CD4-positive, CD25-positive, alpha-beta regulatory T cell (primary cell): ENCODE measurements at regions not wholly inside any gene's neighbourhood (a gene's known extent, or its start where the extent isn't known, plus 50 kb on each side); places are given as distances from the start of the nearest gene placed in this dataset.

Source experiments
- ATAC-seq, 2 donors: fragments of 150-1000 bp; cut with Tn5 transposase; one replicate each; pipeline ENCODE4 v1.10.0; 2021; ENCODE audit warnings: low read depth in 2 of 2, moderate number of reproducible peaks in 2 of 2, moderate library complexity in 1 of 2
- DNase-seq, 3 donors: peaks; one replicate each; pipeline versions ENCODE4 v3.0.0 to v3.0.0-alpha.2; 2012 to 2022; ENCODE audit warnings: mixed read lengths in 1 of 3
- H3K27ac ChIP-seq: one replicate; pipeline ENCODE4 v1.7.0; 2013; ENCODE audit warnings: mild to moderate bottlenecking, low read length; ENCODE audit not compliant: insufficient read depth, poor library complexity, severe bottlenecking
- H3K27me3 ChIP-seq: one replicate; pipeline ENCODE4 v1.7.0; 2013; ENCODE audit warnings: low read length; ENCODE audit not compliant: control insufficient read depth, insufficient read depth
- H3K36me3 ChIP-seq: one replicate; pipeline ENCODE4 v1.7.0; 2013; ENCODE audit warnings: mild to moderate bottlenecking, low read length, moderate library complexity; ENCODE audit not compliant: control insufficient read depth, insufficient read depth
- H3K4me1 ChIP-seq: 2 replicates; pipeline ENCODE4 v1.7.0; 2013; ENCODE audit warnings: mild to moderate bottlenecking, low read length; ENCODE audit not compliant: insufficient read depth, control insufficient read depth, poor library complexity, severe bottlenecking
- H3K4me3 ChIP-seq: one replicate; pipeline ENCODE4 v1.7.0; 2013; ENCODE audit warnings: low read depth, mild to moderate bottlenecking, low read length, moderate library complexity
- H3K9me3 ChIP-seq, 2 experiments: 1 replicate in 1 of 2; 2 replicates in 1 of 2; pipeline ENCODE4 v1.7.0; 2013; ENCODE audit warnings: low read length in 2 of 2, mild to moderate bottlenecking in 1 of 2, moderate library complexity in 1 of 2; ENCODE audit not compliant: control insufficient read depth in 2 of 2
- H3K27ac Mint-ChIP-seq, 3 donors: one replicate each; pipeline ENCODE4 v1.8.0; 2020 to 2022; ENCODE audit warnings: mild to moderate bottlenecking in 3 of 3, mixed read lengths in 3 of 3, moderate library complexity in 2 of 3
- H3K27me3 Mint-ChIP-seq: one replicate; pipeline ENCODE4 v1.8.0; 2022; ENCODE audit warnings: mild to moderate bottlenecking, mixed read lengths
- H3K36me3 Mint-ChIP-seq: one replicate; pipeline ENCODE4 v1.8.0; 2020; ENCODE audit warnings: mixed read lengths
- H3K4me1 Mint-ChIP-seq, 4 donors: one replicate each; pipeline ENCODE4 v1.8.0; 2020 to 2022; ENCODE audit warnings: mixed read lengths in 4 of 4, mild to moderate bottlenecking in 1 of 4
- H3K4me3 Mint-ChIP-seq, 4 donors: one replicate each; pipeline ENCODE4 v1.8.0; 2020 to 2022; ENCODE audit warnings: mild to moderate bottlenecking in 4 of 4, mixed read lengths in 4 of 4, moderate library complexity in 3 of 4
- H3K9me3 Mint-ChIP-seq, 7 donors: one replicate each; pipeline ENCODE4 v1.8.0; 2020 to 2022; ENCODE audit warnings: mixed read lengths in 7 of 7, mild to moderate bottlenecking in 3 of 7, moderate library complexity in 2 of 7

GRCh38 chr6:14664621-14665315, 547.2 kb downstream of the CD83 start:
- DNase-seq (peak in 1 of 3 donors; percentile 7), ATAC-seq (no peak)
- H3K27me3 Mint-ChIP-seq = peaks cover 9% of the 10 kb centered on the region
- no peaks in the 10 kb centered on the region for H3K27me3 ChIP-seq
- no peaks in the 10 kb centered on the region for H3K9me3 Mint-ChIP-seq
- H3K27ac Mint-ChIP-seq = peak overlapping the region in 2 of 3 donors; percentile 44 to 59
- H3K36me3 Mint-ChIP-seq = no peaks in the 10 kb centered on the region
- H3K27ac ChIP-seq = no peak overlapping the region
- H3K4me3 Mint-ChIP-seq = peak overlapping the region in 2 of 4 donors; percentile 29 to 69
- H3K9me3 ChIP-seq = no peaks in the 10 kb centered on the region
- no peaks in the 10 kb centered on the region for H3K36me3 ChIP-seq
- no peak overlapping the region for H3K4me3 ChIP-seq
- H3K4me1 Mint-ChIP-seq = peaks cover 10 to 13% (median 11%) of the 10 kb centered on the region in 4 donors
- peaks cover 16% of the 10 kb centered on the region for H3K4me1 ChIP-seq

GRCh38 chr6:14665827-14666724, 548.5 kb downstream of the CD83 start:
- Histone ChIP-seq H3K9me3 (no peaks in the 10 kb centered on the region), H3K27me3 (no peaks in the 10 kb centered on the region), H3K36me3 (no peaks in the 10 kb centered on the region), H3K4me3 (no peak overlapping the region), H3K27ac (no peak overlapping the region), H3K4me1 (peaks cover 14% of the 10 kb centered on the region)
- peak overlapping the region in 1 of 3 donors; percentile 80 for H3K27ac Mint-ChIP-seq
- no peak overlapping the region for H3K4me3 Mint-ChIP-seq
- peak; percentile 11 to 59 for ATAC-seq
- H3K4me1 Mint-ChIP-seq = peaks cover 10 to 13% (median 11%) of the 10 kb centered on the region in 4 donors
- no peak for DNase-seq
- no peaks in the 10 kb centered on the region for H3K36me3 Mint-ChIP-seq
- H3K27me3 Mint-ChIP-seq = peaks cover 9% of the 10 kb centered on the region
- no peaks in the 10 kb centered on the region for H3K9me3 Mint-ChIP-seq

- H3K27me3 Mint-ChIP-seq = peaks cover 4% of the 10 kb centered on the region
- H3K36me3 Mint-ChIP-seq = no peaks in the 10 kb centered on the region
- Histone ChIP-seq H3K4me1 (no peaks in the 10 kb centered on the region), H3K27me3 (no peaks in the 10 kb centered on the region), H3K9me3 (no peaks in the 10 kb centered on the region), H3K27ac (no peak overlapping the region), H3K36me3 (no peaks in the 10 kb centered on the region), H3K4me3 (no peak overlapping the region)
- H3K4me1 Mint-ChIP-seq = no peaks in the 10 kb centered on the region
- no peak overlapping the region for H3K27ac Mint-ChIP-seq
- H3K9me3 Mint-ChIP-seq = peaks cover 0 to 1% (median 0%) of the 10 kb centered on the region in 7 donors
- DNase-seq (no peak), ATAC-seq (no peak)
- no peak overlapping the region for H3K4me3 Mint-ChIP-seq
Observed at GRCh38 chr6:14670806-14671205, 553.2 kb downstream of the CD83 start.

- H3K9me3 ChIP-seq = no peaks in the 10 kb centered on the region
- H3K27me3 Mint-ChIP-seq = peaks cover 4% of the 10 kb centered on the region
- H3K4me1 Mint-ChIP-seq = no peaks in the 10 kb centered on the region
- ATAC-seq (no peak), DNase-seq (no peak)
- no peaks in the 10 kb centered on the region for H3K27me3 ChIP-seq
- peaks cover 0 to 1% (median 0%) of the 10 kb centered on the region in 7 donors for H3K9me3 Mint-ChIP-seq
- no peaks in the 10 kb centered on the region for H3K36me3 Mint-ChIP-seq
- no peak overlapping the region for H3K27ac ChIP-seq
- H3K4me3 Mint-ChIP-seq = no peak overlapping the region
- no peaks in the 10 kb centered on the region for H3K4me1 ChIP-seq
- peak overlapping the region in 1 of 3 donors; percentile 74 for H3K27ac Mint-ChIP-seq
- H3K36me3 ChIP-seq = no peaks in the 10 kb centered on the region
- no peak overlapping the region for H3K4me3 ChIP-seq
Observed at GRCh38 chr6:14671261-14671681, 553.7 kb downstream of the CD83 start.

GRCh38 chr6:14671937-14672336, 554.4 kb downstream of the CD83 start:
- H3K36me3 ChIP-seq = no peaks in the 10 kb centered on the region
- Mint-ChIP-seq H3K27me3 (peaks cover 4% of the 10 kb centered on the region), H3K9me3 (peaks cover 0 to 1% (median 0%) of the 10 kb centered on the region in 7 donors), H3K4me1 (no peaks in the 10 kb centered on the region), H3K4me3 (no peak overlapping the region), H3K27ac (no peak overlapping the region), H3K36me3 (no peaks in the 10 kb centered on the region)
- H3K27me3 ChIP-seq = no peaks in the 10 kb centered on the region
- DNase-seq (no peak), ATAC-seq (no peak)
- H3K27ac ChIP-seq = no peak overlapping the region
- no peaks in the 10 kb centered on the region for H3K9me3 ChIP-seq
- no peaks in the 10 kb centered on the region for H3K4me1 ChIP-seq
- no peak overlapping the region for H3K4me3 ChIP-seq

GRCh38 chr6:14673201-14673600, 555.6 kb downstream of the CD83 start:
- Mint-ChIP-seq H3K4me3 (no peak overlapping the region), H3K9me3 (peaks cover 0 to 1% (median 0%) of the 10 kb centered on the region in 7 donors), H3K36me3 (no peaks in the 10 kb centered on the region), H3K27ac (no peak overlapping the region), H3K27me3 (no peaks in the 10 kb centered on the region), H3K4me1 (no peaks in the 10 kb centered on the region)
- DNase-seq (no peak), ATAC-seq (no peak)
- Histone ChIP-seq H3K27ac (no peak overlapping the region), H3K27me3 (no peaks in the 10 kb centered on the region), H3K4me3 (no peak overlapping the region), H3K36me3 (no peaks in the 10 kb centered on the region), H3K4me1 (no peaks in the 10 kb centered on the region), H3K9me3 (no peaks in the 10 kb centered on the region)

- Mint-ChIP-seq H3K9me3 (peaks cover 0 to 1% (median 0%) of the 10 kb centered on the region in 7 donors), H3K4me1 (no peaks in the 10 kb centered on the region), H3K4me3 (no peak overlapping the region), H3K27me3 (no peaks in the 10 kb centered on the region), H3K36me3 (no peaks in the 10 kb centered on the region), H3K27ac (no peak overlapping the region)
- Histone ChIP-seq H3K27me3 (no peaks in the 10 kb centered on the region), H3K36me3 (no peaks in the 10 kb centered on the region), H3K27ac (no peak overlapping the region), H3K9me3 (no peaks in the 10 kb centered on the region), H3K4me1 (no peaks in the 10 kb centered on the region), H3K4me3 (no peak overlapping the region)
- DNase-seq = no peak
- ATAC-seq = no peak
Observed at GRCh38 chr6:14674458-14674857, 556.9 kb downstream of the CD83 start.
